ENCODE measurements at regions not wholly inside any gene's neighbourhood (a gene's known extent, or its start where the extent isn't known, plus 50 kb on each side); places are given as distances from the start of the nearest gene placed in this dataset.

DNA sequence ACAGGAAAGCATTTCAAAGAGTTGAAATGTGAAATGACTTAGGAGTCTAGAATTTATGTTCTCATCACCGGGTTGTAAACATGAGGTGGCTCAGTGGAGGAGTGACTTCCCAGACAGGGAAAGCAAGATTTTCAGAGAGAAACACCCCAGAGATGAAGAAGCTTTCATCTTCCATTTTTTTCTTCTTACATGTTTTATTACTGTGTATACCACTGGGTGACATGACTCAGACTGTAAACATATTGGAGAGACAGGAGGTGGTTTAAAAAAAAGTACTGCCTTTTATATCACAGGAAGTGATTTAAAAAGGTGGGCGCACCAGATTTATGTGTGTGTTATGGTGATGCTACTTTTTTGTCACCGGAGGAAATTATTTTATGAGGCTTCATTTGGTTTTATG, 209.1 kb upstream of the TUT7 start:
- TF ChIP-seq ZNF565 (CRISPR knock-in tag; conservative IDR thresholded peaks at IDR 0.05; ENCODE audit: low read depth) (no peak), CSDC2 (CRISPR knock-in tag; IDR thresholded peaks at IDR 0.05) (no peak), BACH2 (CRISPR knock-in tag; IDR thresholded peaks at IDR 0.05; ENCODE audit: borderline replicate concordance) (no peak), ZFP30 (CRISPR knock-in tag; IDR thresholded peaks at IDR 0.05) (no peak), ARNTL (CRISPR knock-in tag; IDR thresholded peaks at IDR 0.05; ENCODE audit: borderline replicate concordance, low read depth) (no peak), ZC3H10 (CRISPR knock-in tag; IDR thresholded peaks at IDR 0.05) (no peak), RARB (CRISPR knock-in tag; IDR thresholded peaks at IDR 0.05) (no peak), ISL1 (CRISPR knock-in tag; IDR thresholded peaks at IDR 0.05) (no peak), ZNF70 (CRISPR knock-in tag; IDR thresholded peaks at IDR 0.05) (no peak), GLIS3 (CRISPR knock-in tag; IDR thresholded peaks at IDR 0.05) (no peak), TCF4 (CRISPR knock-in tag; IDR thresholded peaks at IDR 0.05; ENCODE audit: borderline replicate concordance) (no peak), TOX (CRISPR knock-in tag; IDR thresholded peaks at IDR 0.05; ENCODE audit: borderline replicate concordance) (no peak)
- TF ChIP-seq, protein P1, sequence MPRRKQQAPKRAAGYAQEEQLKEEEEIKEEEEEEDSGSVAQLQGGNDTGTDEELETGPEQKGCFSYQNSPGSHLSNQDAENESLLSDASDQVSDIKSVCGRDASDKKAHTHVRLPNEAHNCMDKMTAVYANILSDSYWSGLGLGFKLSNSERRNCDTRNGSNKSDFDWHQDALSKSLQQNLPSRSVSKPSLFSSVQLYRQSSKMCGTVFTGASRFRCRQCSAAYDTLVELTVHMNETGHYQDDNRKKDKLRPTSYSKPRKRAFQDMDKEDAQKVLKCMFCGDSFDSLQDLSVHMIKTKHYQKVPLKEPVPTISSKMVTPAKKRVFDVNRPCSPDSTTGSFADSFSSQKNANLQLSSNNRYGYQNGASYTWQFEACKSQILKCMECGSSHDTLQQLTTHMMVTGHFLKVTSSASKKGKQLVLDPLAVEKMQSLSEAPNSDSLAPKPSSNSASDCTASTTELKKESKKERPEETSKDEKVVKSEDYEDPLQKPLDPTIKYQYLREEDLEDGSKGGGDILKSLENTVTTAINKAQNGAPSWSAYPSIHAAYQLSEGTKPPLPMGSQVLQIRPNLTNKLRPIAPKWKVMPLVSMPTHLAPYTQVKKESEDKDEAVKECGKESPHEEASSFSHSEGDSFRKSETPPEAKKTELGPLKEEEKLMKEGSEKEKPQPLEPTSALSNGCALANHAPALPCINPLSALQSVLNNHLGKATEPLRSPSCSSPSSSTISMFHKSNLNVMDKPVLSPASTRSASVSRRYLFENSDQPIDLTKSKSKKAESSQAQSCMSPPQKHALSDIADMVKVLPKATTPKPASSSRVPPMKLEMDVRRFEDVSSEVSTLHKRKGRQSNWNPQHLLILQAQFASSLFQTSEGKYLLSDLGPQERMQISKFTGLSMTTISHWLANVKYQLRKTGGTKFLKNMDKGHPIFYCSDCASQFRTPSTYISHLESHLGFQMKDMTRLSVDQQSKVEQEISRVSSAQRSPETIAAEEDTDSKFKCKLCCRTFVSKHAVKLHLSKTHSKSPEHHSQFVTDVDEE (CRISPR knock-in tag; IDR thresholded peaks at IDR 0.05): no peak
- TF ChIP-seq, protein P2, sequence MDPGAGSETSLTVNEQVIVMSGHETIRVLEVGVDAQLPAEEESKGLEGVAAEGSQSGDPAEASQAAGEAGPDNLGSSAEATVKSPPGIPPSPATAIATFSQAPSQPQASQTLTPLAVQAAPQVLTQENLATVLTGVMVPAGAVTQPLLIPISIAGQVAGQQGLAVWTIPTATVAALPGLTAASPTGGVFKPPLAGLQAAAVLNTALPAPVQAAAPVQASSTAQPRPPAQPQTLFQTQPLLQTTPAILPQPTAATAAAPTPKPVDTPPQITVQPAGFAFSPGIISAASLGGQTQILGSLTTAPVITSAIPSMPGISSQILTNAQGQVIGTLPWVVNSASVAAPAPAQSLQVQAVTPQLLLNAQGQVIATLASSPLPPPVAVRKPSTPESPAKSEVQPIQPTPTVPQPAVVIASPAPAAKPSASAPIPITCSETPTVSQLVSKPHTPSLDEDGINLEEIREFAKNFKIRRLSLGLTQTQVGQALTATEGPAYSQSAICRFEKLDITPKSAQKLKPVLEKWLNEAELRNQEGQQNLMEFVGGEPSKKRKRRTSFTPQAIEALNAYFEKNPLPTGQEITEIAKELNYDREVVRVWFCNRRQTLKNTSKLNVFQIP (CRISPR knock-in tag; IDR thresholded peaks at IDR 0.05; ENCODE audit: borderline replicate concordance, low read depth): no peak
- peak; percentile 72 for ATAC-seq

DNA sequence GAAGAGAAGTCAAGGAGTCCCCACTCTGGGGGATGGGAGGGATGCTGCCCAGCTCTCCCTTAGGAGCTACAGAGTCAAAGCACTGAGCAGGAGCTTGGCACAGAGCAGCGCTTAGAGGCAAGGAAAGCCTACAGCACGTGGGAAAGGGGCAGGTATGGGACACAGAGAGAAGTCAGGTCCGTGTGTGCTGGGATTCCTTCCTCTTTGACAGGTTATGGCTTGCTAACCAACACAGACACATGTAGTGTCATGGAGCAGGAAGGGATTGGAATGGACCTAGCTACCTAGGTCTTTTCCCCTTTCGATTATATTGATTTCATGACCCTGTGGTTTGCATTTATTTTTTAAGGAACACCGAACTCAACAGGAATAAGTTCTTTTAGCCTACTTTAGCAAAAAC, 208.5 kb upstream of the TUT7 start:
- no peak for TF ChIP-seq TOX (CRISPR knock-in tag; IDR thresholded peaks at IDR 0.05; ENCODE audit: borderline replicate concordance)
- TF ChIP-seq, protein P2 (CRISPR knock-in tag; IDR thresholded peaks at IDR 0.05; ENCODE audit: borderline replicate concordance, low read depth): no peak
- TF ChIP-seq, protein P3, sequence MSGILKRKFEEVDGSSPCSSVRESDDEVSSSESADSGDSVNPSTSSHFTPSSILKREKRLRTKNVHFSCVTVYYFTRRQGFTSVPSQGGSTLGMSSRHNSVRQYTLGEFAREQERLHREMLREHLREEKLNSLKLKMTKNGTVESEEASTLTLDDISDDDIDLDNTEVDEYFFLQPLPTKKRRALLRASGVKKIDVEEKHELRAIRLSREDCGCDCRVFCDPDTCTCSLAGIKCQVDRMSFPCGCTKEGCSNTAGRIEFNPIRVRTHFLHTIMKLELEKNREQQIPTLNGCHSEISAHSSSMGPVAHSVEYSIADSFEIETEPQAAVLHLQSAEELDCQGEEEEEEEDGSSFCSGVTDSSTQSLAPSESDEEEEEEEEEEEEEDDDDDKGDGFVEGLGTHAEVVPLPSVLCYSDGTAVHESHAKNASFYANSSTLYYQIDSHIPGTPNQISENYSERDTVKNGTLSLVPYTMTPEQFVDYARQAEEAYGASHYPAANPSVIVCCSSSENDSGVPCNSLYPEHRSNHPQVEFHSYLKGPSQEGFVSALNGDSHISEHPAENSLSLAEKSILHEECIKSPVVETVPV (CRISPR knock-in tag; IDR thresholded peaks at IDR 0.05): no peak
- no peak for TF ChIP-seq ZC3H10 (CRISPR knock-in tag; IDR thresholded peaks at IDR 0.05)
- TF ChIP-seq TCF4 (CRISPR knock-in tag; IDR thresholded peaks at IDR 0.05; ENCODE audit: borderline replicate concordance): no peak
- no peak for TF ChIP-seq PPARA (CRISPR knock-in tag; IDR thresholded peaks at IDR 0.05; ENCODE audit: borderline replicate concordance)
- TF ChIP-seq BACH2 (CRISPR knock-in tag; IDR thresholded peaks at IDR 0.05; ENCODE audit: borderline replicate concordance): no peak
- no peak for TF ChIP-seq ISL1 (CRISPR knock-in tag; IDR thresholded peaks at IDR 0.05)
- no peak for TF ChIP-seq SNAI2 (CRISPR knock-in tag; IDR thresholded peaks at IDR 0.05)
- TF ChIP-seq ZFP3 (CRISPR knock-in tag; IDR thresholded peaks at IDR 0.05): no peak
- TF ChIP-seq GLIS3 (CRISPR knock-in tag; IDR thresholded peaks at IDR 0.05): no peak
- TF ChIP-seq ZNF70 (CRISPR knock-in tag; IDR thresholded peaks at IDR 0.05): no peak
- TF ChIP-seq, protein P1 (CRISPR knock-in tag; IDR thresholded peaks at IDR 0.05): no peak
- no peak for TF ChIP-seq CSDC2 (CRISPR knock-in tag; IDR thresholded peaks at IDR 0.05)
- peak; percentile 35; the same call in 2 of the 3 replicates for ATAC-seq

DNA sequence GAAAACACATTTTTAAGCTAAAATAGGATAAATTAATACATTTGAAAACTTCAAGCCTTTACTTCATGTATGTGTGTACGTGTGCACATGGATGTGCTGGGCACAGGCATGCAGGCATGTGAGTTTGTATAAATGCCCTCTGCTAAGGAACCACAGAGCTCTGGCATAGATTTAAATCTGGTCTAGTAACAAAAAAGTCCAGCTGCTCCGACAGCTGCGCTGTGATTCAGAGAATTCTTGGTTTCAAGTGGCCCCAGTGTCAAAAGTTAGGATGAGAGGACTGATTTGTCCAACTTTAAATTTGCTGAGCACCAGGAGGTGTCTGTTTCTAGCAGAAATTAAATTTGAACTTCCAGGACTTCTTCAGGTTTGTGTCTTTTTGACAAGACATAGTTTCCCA, 203.7 kb upstream of the TUT7 start:
- TF ChIP-seq ZC3H10 (CRISPR knock-in tag; IDR thresholded peaks at IDR 0.05): no peak
- no peak for TF ChIP-seq ZNF8 (CRISPR knock-in tag; IDR thresholded peaks at IDR 0.05)
- TF ChIP-seq RARB (CRISPR knock-in tag; IDR thresholded peaks at IDR 0.05): no peak
- TF ChIP-seq ZNF565 (CRISPR knock-in tag; conservative IDR thresholded peaks at IDR 0.05; ENCODE audit: low read depth): no peak
- no peak for TF ChIP-seq SNAI2 (CRISPR knock-in tag; IDR thresholded peaks at IDR 0.05)
- no peak for TF ChIP-seq ZNF70 (CRISPR knock-in tag; IDR thresholded peaks at IDR 0.05)
- TF ChIP-seq, protein P2 (CRISPR knock-in tag; IDR thresholded peaks at IDR 0.05; ENCODE audit: borderline replicate concordance, low read depth): no peak
- TF ChIP-seq TCF4 (CRISPR knock-in tag; IDR thresholded peaks at IDR 0.05; ENCODE audit: borderline replicate concordance): no peak
- TF ChIP-seq TOX (CRISPR knock-in tag; IDR thresholded peaks at IDR 0.05; ENCODE audit: borderline replicate concordance): no peak
- TF ChIP-seq, protein P3 (CRISPR knock-in tag; IDR thresholded peaks at IDR 0.05): no peak
- TF ChIP-seq OSR1 (CRISPR knock-in tag; IDR thresholded peaks at IDR 0.05): no peak
- ATAC-seq: no peak
